ENCODE measurements at regions not wholly inside any gene's neighbourhood (a gene's known extent, or its start where the extent isn't known, plus 50 kb on each side); places are given as distances from the start of the nearest gene placed in this dataset.

DNA sequence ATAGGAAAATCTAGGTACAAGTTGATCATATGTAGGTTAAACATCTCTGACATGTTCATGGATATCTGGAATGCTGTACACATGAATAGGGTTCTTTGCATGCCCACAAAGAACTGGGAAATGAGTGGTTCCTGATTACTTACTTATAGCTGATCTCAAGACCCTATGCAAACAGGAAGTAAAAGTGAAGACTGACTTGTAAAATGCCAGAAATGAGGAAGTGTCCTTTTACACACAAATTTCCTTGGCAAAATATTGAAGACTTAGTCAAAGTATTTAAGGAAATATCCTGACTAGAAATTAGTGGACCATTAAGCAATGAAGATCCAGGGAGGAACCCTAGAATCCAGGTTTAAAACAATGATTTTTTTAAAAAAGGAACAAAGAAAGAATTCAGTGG, 203.7 kb upstream of the DLGAP1 start:
- H3K27ac Mint-ChIP-seq: no peak overlapping the region
- peaks cover 10% of the 10 kb centered on the region for H3K9me3 Mint-ChIP-seq
- ATAC-seq (ENCODE audit: low read depth): no peak
- intact Hi-C loops (cut with micrococcal nuclease): no loop called here
- no peak for DNase-seq
- TF ChIP-seq, protein P1, sequence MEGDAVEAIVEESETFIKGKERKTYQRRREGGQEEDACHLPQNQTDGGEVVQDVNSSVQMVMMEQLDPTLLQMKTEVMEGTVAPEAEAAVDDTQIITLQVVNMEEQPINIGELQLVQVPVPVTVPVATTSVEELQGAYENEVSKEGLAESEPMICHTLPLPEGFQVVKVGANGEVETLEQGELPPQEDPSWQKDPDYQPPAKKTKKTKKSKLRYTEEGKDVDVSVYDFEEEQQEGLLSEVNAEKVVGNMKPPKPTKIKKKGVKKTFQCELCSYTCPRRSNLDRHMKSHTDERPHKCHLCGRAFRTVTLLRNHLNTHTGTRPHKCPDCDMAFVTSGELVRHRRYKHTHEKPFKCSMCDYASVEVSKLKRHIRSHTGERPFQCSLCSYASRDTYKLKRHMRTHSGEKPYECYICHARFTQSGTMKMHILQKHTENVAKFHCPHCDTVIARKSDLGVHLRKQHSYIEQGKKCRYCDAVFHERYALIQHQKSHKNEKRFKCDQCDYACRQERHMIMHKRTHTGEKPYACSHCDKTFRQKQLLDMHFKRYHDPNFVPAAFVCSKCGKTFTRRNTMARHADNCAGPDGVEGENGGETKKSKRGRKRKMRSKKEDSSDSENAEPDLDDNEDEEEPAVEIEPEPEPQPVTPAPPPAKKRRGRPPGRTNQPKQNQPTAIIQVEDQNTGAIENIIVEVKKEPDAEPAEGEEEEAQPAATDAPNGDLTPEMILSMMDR (IDR thresholded peaks at IDR 0.05): no peak
- no peak overlapping the region for H3K4me3 Mint-ChIP-seq
- H3K4me1 Mint-ChIP-seq: no peaks in the 10 kb centered on the region
- no peaks in the 10 kb centered on the region for H3K36me3 Mint-ChIP-seq (ENCODE audit: low read depth)
- H3K27me3 Mint-ChIP-seq: no peaks in the 10 kb centered on the region
- ChIA-PET POLR2A (no interaction called here), CTCF (no interaction called here)

DNA sequence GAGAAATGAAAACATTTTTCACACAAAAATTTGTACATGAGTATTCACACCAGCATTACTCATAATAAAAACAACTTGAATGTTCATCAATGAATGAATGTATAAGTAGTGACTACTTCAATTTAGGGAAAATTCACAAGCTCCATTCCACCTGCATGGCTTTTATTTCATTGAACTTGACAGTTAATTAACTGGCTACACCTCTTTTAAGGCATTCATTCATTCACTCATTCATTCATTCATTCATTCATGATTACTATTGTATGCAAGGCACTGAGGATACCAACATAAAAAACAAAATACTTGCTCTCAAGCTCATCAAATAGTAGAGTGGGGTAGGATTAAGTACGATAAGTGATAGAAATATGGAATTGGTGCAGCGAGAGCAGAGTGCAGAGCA, 198.3 kb upstream of the DLGAP1 start:
- TF ChIP-seq, protein P1 (IDR thresholded peaks at IDR 0.05): no peak
- Mint-ChIP-seq H3K36me3 (ENCODE audit: low read depth) (no peaks in the 10 kb centered on the region), H3K4me1 (no peaks in the 10 kb centered on the region), H3K9me3 (peaks cover 2% of the 10 kb centered on the region), H3K27me3 (no peaks in the 10 kb centered on the region), H3K4me3 (no peak overlapping the region), H3K27ac (no peak overlapping the region)
- POLR2A ChIA-PET: no interaction called here
- no peak for DNase-seq
- intact Hi-C loops (cut with micrococcal nuclease): no loop called here
- CTCF ChIA-PET: no interaction called here
- no peak for ATAC-seq (ENCODE audit: low read depth)

DNA sequence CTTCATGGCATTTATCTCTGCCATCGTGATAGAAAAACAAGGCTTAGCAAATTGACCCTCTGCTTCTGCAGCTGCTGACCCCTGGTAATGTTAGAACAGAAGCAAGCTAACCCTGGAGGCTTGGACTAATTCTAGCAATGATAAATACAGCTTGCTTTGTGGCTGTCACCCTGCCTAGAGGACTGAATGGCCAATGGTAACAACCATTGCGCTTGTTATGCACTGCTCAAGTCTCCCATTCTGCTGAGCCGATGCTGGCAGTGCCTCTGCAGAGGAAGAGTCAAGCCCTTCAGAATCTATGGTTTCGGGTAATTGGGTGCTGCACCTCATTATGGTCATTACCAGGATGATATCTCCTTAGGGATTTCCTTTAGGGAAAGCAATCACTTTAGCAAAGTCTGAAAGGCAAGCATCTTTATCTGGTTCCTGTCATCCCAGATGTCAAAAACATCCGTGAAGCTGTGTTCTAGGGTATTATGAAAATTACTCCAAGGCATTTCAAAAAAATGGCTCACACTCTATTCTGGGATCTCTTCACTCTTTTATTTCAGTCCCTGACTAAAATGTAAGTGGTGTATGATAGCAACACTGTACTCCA, 186.8 kb upstream of the DLGAP1 start:
- intact Hi-C loops (cut with micrococcal nuclease): no loop called here
- ChIA-PET CTCF (no interaction called here), POLR2A (no interaction called here)
- no peak for DNase-seq
- Mint-ChIP-seq H3K36me3 (ENCODE audit: low read depth) (no peaks in the 10 kb centered on the region), H3K4me1 (no peaks in the 10 kb centered on the region), H3K27me3 (no peaks in the 10 kb centered on the region), H3K9me3 (peaks cover 2% of the 10 kb centered on the region), H3K27ac (no peak overlapping the region), H3K4me3 (no peak overlapping the region)
- TF ChIP-seq, protein P1 (IDR thresholded peaks at IDR 0.05): no peak
- no peak for ATAC-seq (ENCODE audit: low read depth)

DNA sequence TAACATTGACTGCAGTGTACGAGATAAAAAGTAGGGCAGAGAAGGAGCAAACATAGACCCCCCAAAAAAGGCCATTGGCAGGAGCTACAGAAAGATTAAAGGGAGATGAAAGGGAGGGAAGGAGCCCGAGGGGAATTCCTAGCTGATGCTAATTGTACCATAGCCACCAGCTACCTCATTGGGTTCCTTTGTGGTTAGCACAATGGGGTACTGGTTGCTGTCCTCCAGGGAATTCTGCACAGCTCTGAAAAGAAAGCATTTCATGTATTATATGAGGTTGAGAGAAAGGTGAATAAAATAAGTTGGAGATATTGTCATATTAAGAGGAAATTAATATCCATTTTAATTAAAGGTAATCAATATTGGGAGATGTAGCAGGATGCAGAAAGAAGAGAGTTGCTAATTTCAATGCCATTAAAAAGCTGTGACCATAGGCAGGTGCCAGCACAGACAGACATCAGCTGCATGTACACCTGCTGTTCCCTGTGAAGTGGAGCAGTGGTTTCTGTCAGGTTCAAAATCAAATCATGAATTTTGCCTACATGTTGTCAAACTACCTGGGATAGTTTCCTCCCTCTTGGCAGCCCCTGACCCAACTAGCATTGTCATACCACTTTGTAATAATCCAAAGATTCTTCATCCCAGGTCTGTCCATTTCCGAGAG, 185.4 kb upstream of the DLGAP1 start:
- H3K9me3 Mint-ChIP-seq: peaks cover 2% of the 10 kb centered on the region
- no peak for DNase-seq
- TF ChIP-seq, protein P1 (IDR thresholded peaks at IDR 0.05): no peak
- no peaks in the 10 kb centered on the region for H3K36me3 Mint-ChIP-seq (ENCODE audit: low read depth)
- H3K4me1 Mint-ChIP-seq: no peaks in the 10 kb centered on the region
- no peaks in the 10 kb centered on the region for H3K27me3 Mint-ChIP-seq
- CTCF ChIA-PET: no interaction called here
- intact Hi-C loops (cut with micrococcal nuclease): no loop called here
- ATAC-seq (ENCODE audit: low read depth): no peak
- H3K4me3 Mint-ChIP-seq: no peak overlapping the region
- no peak overlapping the region for H3K27ac Mint-ChIP-seq
- POLR2A ChIA-PET: no interaction called here

DNA sequence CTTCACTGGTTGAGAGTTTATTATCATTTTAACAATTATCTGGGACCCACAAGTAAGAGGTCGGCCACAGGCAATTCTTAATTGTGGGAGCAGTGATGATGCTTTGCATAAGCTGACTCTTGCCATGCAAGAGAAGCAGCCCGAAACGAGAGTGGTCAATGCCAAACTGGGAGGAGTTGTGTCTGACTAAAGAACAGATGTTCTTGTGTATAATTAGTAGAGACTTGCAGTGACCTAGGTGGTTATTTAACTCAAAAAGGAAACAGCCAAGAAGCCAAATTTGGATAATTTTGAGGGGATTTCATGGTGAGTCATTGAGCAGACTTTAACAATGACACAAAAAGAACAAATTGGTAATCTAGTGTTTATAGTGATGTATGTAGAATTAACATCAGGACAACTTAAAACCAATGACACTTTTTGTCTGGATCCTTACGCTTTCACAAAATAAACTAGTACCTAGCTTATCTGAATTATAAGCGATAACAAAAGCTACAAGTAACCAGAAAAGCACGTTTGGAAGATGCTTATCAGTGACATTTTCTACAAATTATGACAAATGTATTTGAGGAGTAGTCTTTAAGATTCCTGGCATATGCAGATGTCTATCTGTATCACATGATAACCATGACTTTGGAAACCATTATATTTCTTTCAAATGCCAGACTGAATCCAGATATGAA, 184.7 kb upstream of the DLGAP1 start:
- Mint-ChIP-seq H3K36me3 (ENCODE audit: low read depth) (no peaks in the 10 kb centered on the region), H3K27ac (no peak overlapping the region), H3K4me3 (no peak overlapping the region), H3K9me3 (peaks cover 2% of the 10 kb centered on the region), H3K27me3 (no peaks in the 10 kb centered on the region), H3K4me1 (no peaks in the 10 kb centered on the region)
- TF ChIP-seq, protein P1 (IDR thresholded peaks at IDR 0.05): no peak
- CTCF ChIA-PET: no interaction called here
- no peak for DNase-seq
- intact Hi-C loops (cut with micrococcal nuclease): no loop called here
- no peak for ATAC-seq (ENCODE audit: low read depth)
- POLR2A ChIA-PET: no interaction called here
